ENCODE measurements at regions not wholly inside any gene's neighbourhood (a gene's known extent, or its start where the extent isn't known, plus 50 kb on each side); places are given as distances from the start of the nearest gene placed in this dataset.

DNA sequence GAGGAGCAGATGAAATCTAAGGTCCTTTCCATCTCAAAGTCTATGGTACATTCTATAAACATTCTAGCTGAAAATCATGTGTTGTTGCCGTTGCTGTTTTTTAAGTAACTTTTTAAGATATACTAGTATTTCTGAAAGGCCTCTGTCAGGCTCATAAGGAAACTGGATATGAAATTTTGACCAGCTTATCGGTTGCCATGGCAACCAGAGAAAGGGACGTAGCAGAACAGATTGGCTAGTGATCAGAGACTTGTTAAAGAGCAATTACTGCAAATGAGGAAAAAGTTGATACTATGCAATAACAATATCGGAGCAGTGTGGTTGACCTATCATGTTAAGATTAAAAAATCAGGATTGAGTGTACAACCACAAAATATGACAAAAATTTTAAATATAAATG lies 57.0 kb upstream of the RNF180 start:
- DNase-seq: no peak
- Histone ChIP-seq H3K23me2 (ENCODE audit: insufficient read length, low read depth, low read length, poor library complexity, severe bottlenecking) (no peaks in the 10 kb centered on the region), H4K8ac (replicated peaks; ENCODE audit: insufficient read length, low read depth, low read length) (no peak overlapping the region), H3K4ac (ENCODE audit: low read depth, low read length) (no peak overlapping the region), H3K18ac (ENCODE audit: insufficient read length, low read depth, low read length) (no peak overlapping the region), H3T11ph (ENCODE audit: low read length) (no peak overlapping the region), H3K56ac (ENCODE audit: insufficient read length, low read depth, low read length) (no peak overlapping the region), H3K79me2 (ENCODE audit: insufficient read depth, low read length) (no peaks in the 10 kb centered on the region), H2BK20ac (ENCODE audit: low read depth, low read length, poor library complexity, severe bottlenecking) (no peak overlapping the region), H3K27ac (ENCODE audit: insufficient read length, low read depth, low read length) (no peak overlapping the region), H2AK5ac (ENCODE audit: insufficient read length, low read length) (no peak overlapping the region), H3K9ac (ENCODE audit: extremely low read depth, insufficient read length, low read length) (no peak overlapping the region), H3K79me1 (ENCODE audit: insufficient read depth, low read depth, low read length, poor library complexity, severe bottlenecking) (no peaks in the 10 kb centered on the region), H4K20me1 (ENCODE audit: control insufficient read depth, insufficient read depth, insufficient read length) (no peaks in the 10 kb centered on the region), H2BK120ac (ENCODE audit: low read depth, low read length, poor library complexity, severe bottlenecking) (no peak overlapping the region), H3K4me2 (ENCODE audit: insufficient read depth, insufficient read length, low read length) (no peak overlapping the region), H3K4me1 (ENCODE audit: insufficient read depth, low read length) (no peaks in the 10 kb centered on the region), H2AFZ (ENCODE audit: low read length) (no peak overlapping the region), H3K27me3 (ENCODE audit: insufficient read depth, low read length) (no peaks in the 10 kb centered on the region), H2BK15ac (ENCODE audit: low read depth, low read length) (no peak overlapping the region), H4K91ac (ENCODE audit: insufficient read length, low read depth, low read length) (no peak overlapping the region), H2BK12ac (ENCODE audit: insufficient read length, low read depth, low read length) (no peak overlapping the region), H3K14ac (ENCODE audit: insufficient read depth, low read length) (no peak overlapping the region), H3K23ac (ENCODE audit: insufficient read length, low read depth, low read length) (no peak overlapping the region), H2BK5ac (ENCODE audit: insufficient read length, low read length) (no peak overlapping the region), H3K9me3 (ENCODE audit: control insufficient read depth, low read depth, low read length) (no peaks in the 10 kb centered on the region), H4K5ac (ENCODE audit: insufficient read length, low read depth, low read length) (no peak overlapping the region)
- Mint-ChIP-seq H3K27ac (no peak overlapping the region), H3K4me3 (no peak overlapping the region), H3K36me3 (ENCODE audit: insufficient read depth in 1 of 3, low read depth in 3 of 3) (peaks cover 0 to 10% (median 0%) of the 10 kb centered on the region in 3 experiments; a peak in 1 of 7 replicates), H3K27me3 (ENCODE audit: low read depth) (no peaks in the 10 kb centered on the region), H3K4me1 (peaks cover 0 to 2% of the 10 kb centered on the region in 2 experiments; a peak in 1 of 4 replicates), H3K9me3 (peaks cover 10 to 22% of the 10 kb centered on the region in 2 experiments)
- WGBS (ENCODE audit: extremely low coverage, insufficient read length, low lambda C conversion rate): no CpG with 5 or more reads among the region's 4 CpGs
- TF ChIP-seq CTCF (conservative IDR thresholded peaks at IDR 0.05): no peak

Measured in H9 (cell line).